GM06990 (cell line): ENCODE measurements at regions not wholly inside any gene's neighbourhood (a gene's known extent, or its start where the extent isn't known, plus 50 kb on each side); places are given as distances from the start of the nearest gene placed in this dataset.

ENCODE experiments used
- DNase-seq: peaks from one replicate; pipeline ENCODE4 v3.0.0-alpha.2; 2011; ENCODE audit not compliant: insufficient read length; ENCODE audit errors: extremely low read depth
- H3K27me3 ChIP-seq: replicated peaks from 2 replicates; pipeline ENCODE4 v1.6.0; 2011; ENCODE audit warnings: low read length; ENCODE audit not compliant: control insufficient read depth, insufficient read depth
- H3K36me3 ChIP-seq: 2 replicates; pipeline ENCODE4 v1.5.1; 2011; ENCODE audit warnings: low read length; ENCODE audit not compliant: control insufficient read depth, insufficient read depth
- H3K4me3 ChIP-seq: replicated peaks from 2 replicates; pipeline ENCODE4 v1.5.1; 2011; ENCODE audit warnings: low read depth, mild to moderate bottlenecking, control low read depth, low read length
- TF ChIP-seq, protein P1 (sequence below): IDR thresholded peaks from 2 replicates; pipeline ENCODE4 v1.5.1; 2011; ENCODE audit warnings: low read length, control low read depth, mild to moderate bottlenecking, inconsistent platforms; ENCODE audit not compliant: insufficient read depth, poor library complexity, severe bottlenecking

DNA sequence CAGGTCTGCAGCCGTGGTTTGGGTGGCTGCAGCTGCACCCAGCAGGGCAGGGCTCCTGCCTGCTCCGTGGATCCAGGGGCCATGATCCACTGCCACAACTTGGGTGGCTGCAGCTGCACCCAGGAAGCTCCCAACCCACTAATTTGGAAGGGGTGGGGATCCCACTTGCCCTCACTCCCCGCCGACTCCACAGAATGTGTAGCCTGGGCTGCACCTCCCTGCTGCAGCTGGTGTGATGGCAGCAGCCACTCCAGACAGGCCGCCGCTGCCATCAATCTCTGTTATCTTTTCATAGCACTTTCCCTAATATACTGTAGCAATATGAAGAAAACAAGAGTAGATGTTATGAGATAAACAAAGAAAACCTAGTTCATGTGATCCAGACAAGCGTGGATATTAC lies 137.8 kb upstream of the CNTN3 start:
- H3K36me3 ChIP-seq = no peaks in the 10 kb centered on the region
- H3K4me3 ChIP-seq = no peak overlapping the region
- no peak for DNase-seq
- TF ChIP-seq, protein P1, sequence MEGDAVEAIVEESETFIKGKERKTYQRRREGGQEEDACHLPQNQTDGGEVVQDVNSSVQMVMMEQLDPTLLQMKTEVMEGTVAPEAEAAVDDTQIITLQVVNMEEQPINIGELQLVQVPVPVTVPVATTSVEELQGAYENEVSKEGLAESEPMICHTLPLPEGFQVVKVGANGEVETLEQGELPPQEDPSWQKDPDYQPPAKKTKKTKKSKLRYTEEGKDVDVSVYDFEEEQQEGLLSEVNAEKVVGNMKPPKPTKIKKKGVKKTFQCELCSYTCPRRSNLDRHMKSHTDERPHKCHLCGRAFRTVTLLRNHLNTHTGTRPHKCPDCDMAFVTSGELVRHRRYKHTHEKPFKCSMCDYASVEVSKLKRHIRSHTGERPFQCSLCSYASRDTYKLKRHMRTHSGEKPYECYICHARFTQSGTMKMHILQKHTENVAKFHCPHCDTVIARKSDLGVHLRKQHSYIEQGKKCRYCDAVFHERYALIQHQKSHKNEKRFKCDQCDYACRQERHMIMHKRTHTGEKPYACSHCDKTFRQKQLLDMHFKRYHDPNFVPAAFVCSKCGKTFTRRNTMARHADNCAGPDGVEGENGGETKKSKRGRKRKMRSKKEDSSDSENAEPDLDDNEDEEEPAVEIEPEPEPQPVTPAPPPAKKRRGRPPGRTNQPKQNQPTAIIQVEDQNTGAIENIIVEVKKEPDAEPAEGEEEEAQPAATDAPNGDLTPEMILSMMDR = no peak
- H3K27me3 ChIP-seq = no peaks in the 10 kb centered on the region

DNA sequence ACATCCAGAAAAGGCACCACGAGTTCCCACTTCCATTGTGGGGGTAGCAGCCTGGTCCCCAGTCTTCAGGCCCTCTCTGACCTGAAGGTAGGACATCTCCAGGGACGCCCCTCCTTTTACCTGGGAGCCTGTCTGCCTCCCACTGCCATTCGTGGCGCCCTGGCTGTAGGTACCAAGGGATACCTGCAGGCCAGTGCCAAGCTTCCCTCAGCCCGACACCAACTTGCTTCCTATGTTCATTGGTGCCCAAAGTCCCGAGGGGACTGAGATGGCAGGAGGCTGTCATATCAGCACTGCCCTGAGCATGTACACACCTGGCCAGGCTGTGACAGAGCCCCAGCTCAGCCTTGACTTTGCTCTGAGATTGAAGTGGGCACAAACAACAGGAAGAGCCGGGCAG lies 137.3 kb upstream of the CNTN3 start:
- no peak for DNase-seq
- Histone ChIP-seq H3K4me3 (no peak overlapping the region), H3K27me3 (no peaks in the 10 kb centered on the region), H3K36me3 (no peaks in the 10 kb centered on the region)
- TF ChIP-seq, protein P1 = no peak

GRCh38 chr3:74750901-74751300 lies 136.4 kb upstream of the CNTN3 start:
- DNase-seq = no peak
- Histone ChIP-seq H3K27me3 (no peaks in the 10 kb centered on the region), H3K4me3 (no peak overlapping the region), H3K36me3 (no peaks in the 10 kb centered on the region)
- TF ChIP-seq, protein P1 = no peak

DNA sequence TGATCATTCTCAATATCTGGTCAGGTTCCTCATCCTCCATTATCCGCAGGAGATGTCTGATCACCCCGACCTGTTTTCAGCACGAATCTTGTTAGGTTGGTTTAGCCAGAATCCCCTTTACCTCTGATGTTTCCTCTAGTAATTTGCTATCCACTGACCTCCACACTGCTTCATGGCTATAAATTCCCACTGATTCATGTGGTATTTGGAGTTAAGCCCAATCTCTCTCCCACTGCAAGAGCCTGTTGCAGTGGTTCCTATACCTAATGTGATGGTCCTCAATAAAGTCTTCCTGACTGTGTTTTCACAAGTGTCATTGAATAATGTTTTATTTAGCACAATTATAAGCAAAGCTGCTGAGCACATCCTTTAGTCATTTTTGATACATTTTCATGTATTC lies 124.8 kb upstream of the CNTN3 start:
- TF ChIP-seq, protein P1 = no peak
- Histone ChIP-seq H3K4me3 (no peak overlapping the region), H3K36me3 (no peaks in the 10 kb centered on the region), H3K27me3 (no peaks in the 10 kb centered on the region)
- DNase-seq = no peak

DNA sequence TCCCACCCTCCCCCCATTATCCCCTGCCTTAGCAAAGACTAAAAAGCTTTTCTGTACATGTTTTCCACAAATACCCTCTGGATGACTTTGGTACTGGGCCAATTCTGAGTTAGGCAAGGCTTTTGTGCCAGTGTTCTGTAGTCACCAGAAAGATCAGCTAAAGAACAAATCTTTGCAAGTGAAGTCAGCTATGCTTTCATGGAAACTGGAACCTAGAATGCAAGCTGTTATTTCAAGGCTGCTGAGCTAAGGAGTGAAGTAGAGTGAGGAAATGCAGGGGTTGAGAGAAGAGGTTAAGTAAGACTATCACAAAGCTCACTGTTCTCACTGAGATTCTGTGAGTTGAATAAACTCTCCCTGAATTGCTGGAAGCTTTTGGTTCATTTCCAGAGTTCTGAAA lies 107.8 kb upstream of the CNTN3 start:
- TF ChIP-seq, protein P1 = no peak
- no peak for DNase-seq
- Histone ChIP-seq H3K27me3 (no peaks in the 10 kb centered on the region), H3K36me3 (no peaks in the 10 kb centered on the region), H3K4me3 (no peak overlapping the region)

GRCh38 chr3:74713977-74714376 lies 99.5 kb upstream of the CNTN3 start:
- Histone ChIP-seq H3K27me3 (no peaks in the 10 kb centered on the region), H3K4me3 (no peak overlapping the region), H3K36me3 (no peaks in the 10 kb centered on the region)
- TF ChIP-seq, protein P1 = no peak
- no peak for DNase-seq
